A172 (cell line): ENCODE measurements at regions not wholly inside any gene's neighbourhood (a gene's known extent, or its start where the extent isn't known, plus 50 kb on each side); places are given as distances from the start of the nearest gene placed in this dataset.

Experiments
- DNase-seq: peaks from one replicate; pipeline ENCODE4 v3.0.0-alpha.2; 2015; ENCODE audit warnings: low spot score

DNA sequence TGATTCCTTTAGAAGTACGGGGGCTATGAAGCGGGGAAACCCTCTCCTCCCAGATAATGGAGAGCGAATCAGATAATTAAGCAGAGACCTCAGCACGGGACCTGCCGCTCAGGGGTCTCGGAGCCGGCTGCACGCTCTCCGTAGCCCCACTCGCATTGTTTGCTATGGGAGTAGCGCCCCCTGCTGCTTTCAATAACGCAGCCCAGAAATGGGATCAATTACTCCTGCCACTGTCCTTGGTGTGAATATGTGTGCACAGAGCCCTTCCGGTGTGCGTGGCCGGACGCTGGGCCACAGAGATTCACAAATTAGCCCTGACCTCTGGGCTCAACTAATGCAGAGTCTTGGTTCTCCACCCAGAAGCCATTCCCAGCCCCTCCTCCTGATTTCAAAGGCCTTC, 76.4 kb upstream of the TMEM132C start:
- no peak for DNase-seq

DNA sequence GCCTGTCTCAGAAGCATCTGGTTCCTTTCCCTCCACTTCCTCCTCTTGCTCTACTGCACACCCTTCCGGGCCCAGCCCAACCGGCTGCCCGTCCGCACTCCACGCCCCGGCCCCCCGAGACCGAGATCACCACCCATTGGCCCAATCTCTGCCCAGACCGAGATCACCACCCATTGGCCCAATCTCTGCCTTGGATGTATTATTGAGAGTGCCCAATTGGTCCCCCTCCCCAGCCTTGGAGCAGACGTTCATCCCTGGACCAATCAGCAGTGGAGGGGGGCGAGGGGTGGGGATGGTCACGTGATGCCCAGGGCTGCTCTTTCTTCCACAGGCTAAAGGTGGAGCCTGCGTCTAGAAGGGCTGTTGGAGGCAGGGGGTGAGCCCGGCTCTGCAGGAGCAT, 75.6 kb upstream of the TMEM132C start:
- no peak for DNase-seq

GRCh38 chr12:128204711-128205110, 62.3 kb upstream of the TMEM132C start:
- DNase-seq: no peak

DNA sequence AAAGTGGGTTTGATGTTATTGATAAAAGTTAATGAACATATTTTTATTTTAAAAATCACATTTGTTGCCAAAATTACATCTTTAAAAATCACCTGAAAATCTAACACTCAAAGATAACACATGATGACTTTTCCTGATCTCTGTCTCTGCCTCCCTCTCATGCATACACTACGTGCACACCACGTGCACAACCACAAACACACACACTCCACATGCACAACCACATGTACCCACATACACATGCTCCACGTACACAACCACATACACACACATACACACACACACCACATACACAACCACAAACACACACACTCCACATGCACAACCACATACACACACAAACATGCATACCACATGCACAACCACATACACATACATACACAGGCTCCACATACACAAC, 61.8 kb upstream of the TMEM132C start:
- no peak for DNase-seq

- DNase-seq: no peak
Measured at GRCh38 chr12:128205758-128206157, 61.2 kb upstream of the TMEM132C start.
